Suppressor macrophage treated with lipopolysaccharide for 4 hours (primary cell): ENCODE measurements at regions not wholly inside any gene's neighbourhood (a gene's known extent, or its start where the extent isn't known, plus 50 kb on each side); places are given as distances from the start of the nearest gene placed in this dataset.

ENCODE experiments used
- DNase-seq: peaks from one replicate; pipeline ENCODE4 v3.0.0-alpha.2; 2020

DNA sequence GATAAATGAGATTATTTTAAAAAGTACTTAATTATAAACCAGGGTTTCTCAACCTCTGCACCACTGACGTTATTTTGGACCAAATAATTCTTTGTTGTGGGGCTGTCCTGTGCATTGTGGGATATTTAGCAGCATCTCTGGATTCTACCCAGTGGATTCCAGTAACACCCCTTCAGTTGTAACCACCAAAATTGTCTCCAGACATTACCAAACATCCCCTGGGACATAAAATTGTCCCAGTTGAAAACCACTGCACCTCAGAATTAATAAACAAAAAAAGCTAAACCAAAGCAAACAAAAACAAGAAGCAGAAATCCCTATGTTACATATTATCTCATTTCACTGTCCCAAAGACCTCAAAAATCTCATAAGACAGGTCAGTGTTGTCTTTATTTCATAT lies 54.2 kb upstream of the GIMD1 start:
- DNase-seq: no peak

- DNase-seq: no peak
Measured at GRCh38 chr4:106421441-106422296, 53.1 kb upstream of the GIMD1 start.

DNA sequence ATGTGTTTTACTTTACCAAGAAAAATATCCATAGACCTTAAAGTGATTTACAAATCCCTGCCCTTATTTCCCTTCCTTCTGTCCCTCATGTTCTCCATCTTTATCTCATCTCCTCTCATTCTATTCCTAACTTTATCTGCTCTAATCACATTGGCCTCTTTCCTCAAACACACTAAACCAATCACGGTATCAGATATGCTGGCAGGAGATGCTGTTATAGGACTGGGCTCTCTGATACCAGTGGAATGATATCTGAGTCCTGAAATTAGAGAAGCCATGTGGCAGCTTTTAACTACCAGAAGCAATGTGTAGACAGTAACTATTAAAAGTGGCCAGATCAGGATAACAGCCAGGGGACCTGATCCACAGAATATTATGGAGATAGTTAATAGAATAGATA lies 49.9 kb upstream of the GIMD1 start:
- DNase-seq: no peak
